GM21825 (cell line): ENCODE measurements at regions not wholly inside any gene's neighbourhood (a gene's known extent, or its start where the extent isn't known, plus 50 kb on each side); places are given as distances from the start of the nearest gene placed in this dataset.

Experiments used
- ATAC-seq: cut with Tn5 transposase; IDR thresholded peaks from one replicate; pipeline ENCODE4 v1.9.1; 2021; ENCODE audit warnings: mild to moderate bottlenecking, moderate library complexity; ENCODE audit not compliant: unreplicated experiment

- no peak for ATAC-seq
Observed at GRCh38 chr6:54786154-54786553, 60.4 kb upstream of the FAM83B start.

GRCh38 chr6:54787825-54788224 lies 58.7 kb upstream of the FAM83B start:
- ATAC-seq: no peak
